GM23248 (cell line): ENCODE measurements at regions not wholly inside any gene's neighbourhood (a gene's known extent, or its start where the extent isn't known, plus 50 kb on each side); places are given as distances from the start of the nearest gene placed in this dataset.
"Not testable (repeated sequence)": the region's sequence is repeated elsewhere in the genome, so short reads cannot be mapped to it uniquely, and the experiment has no call there.

Experiments
- DNase-seq: peaks from one replicate; pipeline ENCODE4 v3.0.0-alpha.2; 2015
- H2AFZ ChIP-seq: fragments of 200-600 bp; sonication (generic); 2 replicates; pipeline ENCODE4 v1.6.1; 2016; ENCODE audit warnings: antibody characterized with exemption
- H3F3A ChIP-seq: fragments of 200-600 bp; sonication (generic); 2 replicates; pipeline ENCODE4 v1.6.1; 2016; ENCODE audit warnings: mild to moderate bottlenecking, antibody characterized with exemption, mixed run types; ENCODE audit not compliant: insufficient read depth
- H3K27ac ChIP-seq: fragments of 200-600 bp; sonication (generic); 2 replicates; pipeline ENCODE4 v1.5.1; 2016; ENCODE audit warnings: mild to moderate bottlenecking
- H3K27me3 ChIP-seq: fragments of 200-600 bp; sonication (generic); replicated peaks from 2 replicates; pipeline ENCODE4 v1.6.1; 2016; ENCODE audit warnings: mild to moderate bottlenecking; ENCODE audit not compliant: insufficient read depth
- H3K36me3 ChIP-seq: fragments of 200-600 bp; sonication (generic); 2 replicates; pipeline ENCODE4 v1.6.1; 2016; ENCODE audit warnings: low read depth, mild to moderate bottlenecking
- H3K4me1 ChIP-seq: fragments of 200-600 bp; sonication (generic); 2 replicates; pipeline ENCODE4 v1.6.1; 2016; ENCODE audit warnings: mild to moderate bottlenecking; ENCODE audit not compliant: insufficient read depth
- H3K4me2 ChIP-seq: fragments of 200-600 bp; sonication (generic); one replicate; pipeline ENCODE4 v1.6.1; 2016; ENCODE audit warnings: mild to moderate bottlenecking; ENCODE audit not compliant: unreplicated experiment
- H3K4me3 ChIP-seq: fragments of 200-600 bp; sonication (generic); 2 replicates; pipeline ENCODE4 v1.5.1; 2016; ENCODE audit warnings: mild to moderate bottlenecking
- H3K79me2 ChIP-seq: fragments of 200-600 bp; sonication (generic); 2 replicates; pipeline ENCODE4 v1.6.1; 2016; ENCODE audit warnings: mild to moderate bottlenecking; ENCODE audit not compliant: insufficient read depth
- H3K9ac ChIP-seq: fragments of 200-600 bp; sonication (generic); 2 replicates; pipeline ENCODE4 v1.6.1; 2016; ENCODE audit warnings: mild to moderate bottlenecking
- H3K9me2 ChIP-seq: fragments of 200-600 bp; sonication (generic); 2 replicates; pipeline ENCODE4 v1.6.1; 2016; ENCODE audit warnings: mixed run types, mild to moderate bottlenecking, moderate library complexity; ENCODE audit not compliant: insufficient read depth
- H3K9me3 ChIP-seq: fragments of 200-600 bp; sonication (generic); one replicate; pipeline ENCODE4 v1.6.1; 2017; ENCODE audit warnings: low read depth
- H4K20me1 ChIP-seq: fragments of 200-600 bp; sonication (generic); 2 replicates; pipeline ENCODE4 v1.6.0; 2016; ENCODE audit not compliant: insufficient read depth
- EZH2 ChIP-seq: fragments of 200-600 bp; sonication (generic); IDR thresholded peaks from 2 replicates; pipeline ENCODE4 v1.6.1; 2018; ENCODE audit warnings: antibody characterized with exemption, mild to moderate bottlenecking; ENCODE audit not compliant: insufficient read depth, poor library complexity, severe bottlenecking
- EZH2phosphoT487 ChIP-seq: fragments of 200-600 bp; sonication (generic); IDR thresholded peaks from 2 replicates; pipeline ENCODE4 v1.6.1; 2018; ENCODE audit warnings: antibody characterized with exemption, moderate library complexity, mild to moderate bottlenecking, low read depth; ENCODE audit not compliant: insufficient read depth
- WGBS, 2 experiments: methylation state at CpG; one replicate each; pipeline ENCODE4 v1.1.6; 2015 to 2017; ENCODE audit warnings: low lambda C conversion rate in 2 of 2, low coverage in 1 of 2; ENCODE audit errors: missing lambda C conversion rate in 2 of 2; 5-methylcytosine and 5-hydroxymethylcytosine counted together
- in situ Hi-C: fragments of 300-500 bp; cut with MboI; formaldehyde crosslinking; loops from 2 replicates; pipeline ENCODE4 v1.15.0; 2020

DNA sequence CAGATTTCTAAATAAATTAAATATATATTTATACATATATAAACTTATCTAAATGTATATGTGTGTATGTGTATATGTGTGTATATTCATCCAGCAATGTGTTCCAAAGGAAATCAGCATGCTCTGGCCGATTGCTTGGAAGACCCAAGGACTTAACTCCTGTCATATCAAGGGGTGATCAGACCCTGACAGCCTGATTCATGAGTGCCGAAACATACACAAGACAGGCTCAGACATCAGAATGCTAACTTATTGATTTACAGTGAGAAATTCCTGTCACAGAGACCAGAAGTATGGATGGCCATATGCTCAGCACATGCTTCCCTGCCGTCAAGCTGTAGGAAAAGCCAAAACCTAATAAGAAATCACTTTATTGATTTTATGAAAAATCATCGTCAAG is 545.1 kb upstream of the NR5A2 start:
- Histone ChIP-seq H3K4me3 (no peak overlapping the region), H3K4me2 (no peak overlapping the region), H2AFZ (no peak overlapping the region), H3K4me1 (no peaks in the 10 kb centered on the region), H3K36me3 (no peaks in the 10 kb centered on the region), H3K79me2 (no peaks in the 10 kb centered on the region), H3K27me3 (0 out of 2 replicates have a peak, but pooled peaks cover 6% of the 10 kb centered on the region), H3K9me3 (no peaks in the 10 kb centered on the region), H3K9me2 (no peaks in the 10 kb centered on the region), H3K9ac (no peak overlapping the region), H3K27ac (no peak overlapping the region), H4K20me1 (no peaks in the 10 kb centered on the region), H3F3A (no peaks in the 10 kb centered on the region)
- no peak for DNase-seq
- TF ChIP-seq EZH2phosphoT487 (no peak), EZH2 (no peak)
- WGBS, 2 experiments = 6 to 18% methylated on average over 4 of the region's 4 CpGs
- in situ Hi-C loops = no loop called here

DNA sequence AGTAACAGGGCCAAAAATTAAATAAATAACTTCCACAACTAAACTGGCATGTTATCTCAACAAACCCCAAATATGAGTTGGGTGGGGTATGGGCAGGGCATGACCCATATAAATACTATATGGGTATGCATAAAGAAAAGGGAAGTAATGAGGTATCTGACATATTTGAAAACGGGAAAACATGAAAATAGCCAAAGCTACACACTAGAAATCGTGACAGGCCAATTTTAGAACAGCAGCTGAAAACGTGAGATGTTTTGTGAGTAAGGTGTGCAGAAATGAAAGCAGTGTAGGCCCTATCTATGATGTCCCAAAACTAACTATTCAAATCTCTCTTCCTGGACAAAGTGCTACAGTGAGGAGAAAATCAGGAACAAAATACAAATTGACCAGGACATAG is 537.9 kb upstream of the NR5A2 start:
- no peak for DNase-seq
- Histone ChIP-seq H3K79me2 (no peaks in the 10 kb centered on the region), H3K4me1 (no peaks in the 10 kb centered on the region), H3K27ac (no peak overlapping the region), H2AFZ (no peak overlapping the region), H3K9me3 (no peaks in the 10 kb centered on the region), H3K9me2 (no peaks in the 10 kb centered on the region), H3K4me3 (no peak overlapping the region), H4K20me1 (no peaks in the 10 kb centered on the region), H3K9ac (no peak overlapping the region), H3K36me3 (no peaks in the 10 kb centered on the region), H3K27me3 (0 out of 2 replicates have a peak, but pooled peaks cover 6% of the 10 kb centered on the region), H3F3A (no peaks in the 10 kb centered on the region), H3K4me2 (no peak overlapping the region)
- in situ Hi-C loops = no loop called here
- 7 to 13% methylated on average over 3 of the region's 3 CpGs for WGBS, 2 experiments
- TF ChIP-seq EZH2phosphoT487 (no peak), EZH2 (no peak)

DNA sequence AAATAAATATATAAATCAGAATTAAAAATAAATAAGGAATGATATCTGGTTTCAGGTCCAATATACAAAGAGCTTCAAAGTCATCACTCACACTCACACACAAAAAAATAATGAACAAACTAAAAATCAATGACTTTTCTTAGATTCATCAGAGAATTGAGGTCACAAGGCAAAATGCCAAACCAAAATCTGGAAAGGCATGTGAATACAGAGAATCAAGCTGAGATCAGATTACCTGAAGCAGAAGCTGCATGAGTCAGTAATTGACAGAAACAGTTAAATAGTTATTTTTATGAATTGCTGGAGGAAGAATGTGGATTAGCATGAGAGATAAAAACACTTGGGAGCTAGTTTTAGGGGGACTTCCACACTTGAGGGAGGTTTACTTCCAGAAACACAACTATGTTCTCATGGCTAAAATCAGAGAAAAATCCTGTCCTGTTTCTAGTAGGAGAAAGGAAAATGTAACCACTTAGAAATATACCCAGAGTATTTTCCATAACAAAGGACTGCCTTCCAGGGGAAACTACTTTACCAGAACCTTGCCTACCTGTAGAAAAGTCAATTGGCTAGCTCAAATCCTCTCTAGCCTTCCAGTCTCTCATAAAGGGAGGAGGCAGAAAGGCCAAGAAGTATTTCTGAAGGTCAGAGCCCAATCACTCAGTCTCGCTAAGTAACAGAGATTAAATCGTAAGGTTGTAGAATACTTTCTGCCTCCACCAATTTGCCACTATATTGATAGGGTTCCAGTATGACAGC is 536.6 kb upstream of the NR5A2 start:
- Histone ChIP-seq H3K36me3 (no peaks in the 10 kb centered on the region), H3K4me1 (no peaks in the 10 kb centered on the region), H3K9ac (no peak overlapping the region), H3F3A (no peaks in the 10 kb centered on the region), H3K4me2 (no peak overlapping the region), H3K9me2 (no peaks in the 10 kb centered on the region), H4K20me1 (no peaks in the 10 kb centered on the region), H2AFZ (no peak overlapping the region), H3K4me3 (no peak overlapping the region), H3K79me2 (no peaks in the 10 kb centered on the region), H3K27ac (no peak overlapping the region), H3K9me3 (no peaks in the 10 kb centered on the region), H3K27me3 (0 out of 2 replicates have a peak, but pooled peaks cover 4% of the 10 kb centered on the region)
- TF ChIP-seq EZH2 (no peak), EZH2phosphoT487 (no peak)
- WGBS, 2 experiments = 76 to 81% methylated on average over 2 of the region's 2 CpGs
- DNase-seq = peak; percentile 34
- in situ Hi-C loops = no loop called here

DNA sequence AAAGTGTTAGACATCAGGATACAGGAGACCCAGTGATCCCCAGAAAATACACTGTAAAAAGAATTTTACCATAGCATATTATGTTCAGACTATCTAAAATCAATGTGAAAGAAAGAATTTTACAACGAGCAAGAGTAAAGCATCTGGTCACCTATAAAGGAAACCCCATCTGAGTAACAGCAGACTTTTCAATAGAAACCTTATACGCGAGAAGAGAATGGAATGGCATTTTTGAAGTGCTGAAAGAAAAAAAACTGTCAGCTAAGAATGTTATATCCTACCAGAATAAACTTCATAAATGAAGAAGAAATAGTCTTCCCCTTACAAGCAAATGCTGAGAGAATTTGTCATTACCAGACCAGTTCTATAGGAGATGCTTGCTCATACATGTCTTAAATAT is 532.1 kb upstream of the NR5A2 start:
- H3K79me2 ChIP-seq = no peaks in the 10 kb centered on the region
- in situ Hi-C loops = no loop called here
- DNase-seq = no peak
- WGBS, 2 experiments = 73 to 82% methylated on average over 3 of the region's 3 CpGs
- no peak overlapping the region for H3K4me3 ChIP-seq
- H3K36me3 ChIP-seq = no peaks in the 10 kb centered on the region
- H3K27ac ChIP-seq = no peak overlapping the region
- H3K4me2 ChIP-seq = no peak overlapping the region
- H3K27me3 ChIP-seq = no peaks in the 10 kb centered on the region
- no peak overlapping the region for H3K9ac ChIP-seq
- TF ChIP-seq EZH2 (no peak), EZH2phosphoT487 (no peak)
- no peaks in the 10 kb centered on the region for H3K9me3 ChIP-seq
- H2AFZ ChIP-seq = no peak overlapping the region
- no peaks in the 10 kb centered on the region for H3K9me2 ChIP-seq
- H4K20me1 ChIP-seq = no peaks in the 10 kb centered on the region
- no peaks in the 10 kb centered on the region for H3F3A ChIP-seq
- no peaks in the 10 kb centered on the region for H3K4me1 ChIP-seq

DNA sequence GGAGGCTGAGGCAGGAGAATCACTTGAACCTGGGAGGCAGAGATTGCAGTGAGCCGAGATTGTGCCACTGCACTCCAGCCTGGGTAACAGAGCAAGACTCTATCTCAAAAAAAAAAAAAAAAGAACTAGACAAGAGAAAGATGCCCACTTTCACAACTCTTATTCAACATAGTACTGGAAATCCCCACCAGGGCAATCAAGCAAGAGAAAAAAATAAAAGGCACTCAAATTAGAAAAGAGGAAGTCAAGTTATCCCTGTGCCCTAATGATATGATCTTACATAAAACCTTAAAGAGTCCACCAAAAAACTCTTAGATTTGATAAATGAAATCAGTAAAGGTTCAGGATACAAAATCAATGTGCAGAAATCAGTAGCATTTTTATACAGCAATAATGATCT is 528.7 kb upstream of the NR5A2 start:
- H3K9me2 ChIP-seq, in situ Hi-C loops: not testable (repeated sequence)

More for the DNA sequence above, 528.7 kb upstream of the NR5A2 start:
- H2AFZ ChIP-seq, H3K4me2 ChIP-seq, H3K9ac ChIP-seq, H3K27me3 ChIP-seq, H4K20me1 ChIP-seq, H3K36me3 ChIP-seq, H3K79me2 ChIP-seq, H3K9me3 ChIP-seq, DNase-seq, H3F3A ChIP-seq, H3K27ac ChIP-seq, H3K4me1 ChIP-seq, H3K4me3 ChIP-seq: not testable (repeated sequence)
- 40 to 44% methylated on average over 1 of the region's 1 CpG for WGBS, 2 experiments
